Astrocyte (in vitro differentiated cells and primary cell): ENCODE measurements at regions not wholly inside any gene's neighbourhood (a gene's known extent, or its start where the extent isn't known, plus 50 kb on each side); places are given as distances from the start of the nearest gene placed in this dataset.

Experiments used
- DNase-seq: peaks from one replicate; pipeline ENCODE4 v3.0.0-alpha.2; 2010; ENCODE audit warnings: low read depth
- FAIRE-seq: peaks from 2 replicates; lab custom pipeline; 2011; peaks lifted over from hg19 to GRCh38; lab: Jason Lieb, UNC
- H2AFZ ChIP-seq: 2 replicates; pipeline ENCODE4 v1.6.0; 2012; ENCODE audit warnings: low read depth, low read length, inconsistent platforms
- H3K27ac ChIP-seq: 2 replicates; pipeline ENCODE4 v1.5.1; 2011; ENCODE audit warnings: low read depth, low read length, inconsistent platforms
- H3K27me3 ChIP-seq: 2 replicates; pipeline ENCODE4 v1.6.0; 2011; ENCODE audit warnings: low read length, inconsistent platforms; ENCODE audit not compliant: insufficient read depth
- H3K36me3 ChIP-seq: 2 replicates; pipeline ENCODE4 v1.5.1; 2011; ENCODE audit warnings: low read length, inconsistent platforms; ENCODE audit not compliant: insufficient read depth
- H3K4me1 ChIP-seq: 2 replicates; pipeline ENCODE4 v1.5.1; 2011; ENCODE audit warnings: low read length, inconsistent platforms; ENCODE audit not compliant: insufficient read depth
- H3K4me2 ChIP-seq: 2 replicates; pipeline ENCODE4 v1.6.0; 2012; ENCODE audit warnings: low read length, inconsistent platforms
- H3K4me3 ChIP-seq: 2 replicates; pipeline ENCODE4 v1.5.1; 2011; ENCODE audit warnings: low read depth, mild to moderate bottlenecking, low read length, inconsistent platforms; ENCODE audit not compliant: insufficient read depth
- H3K79me2 ChIP-seq: 2 replicates; pipeline ENCODE4 v1.6.0; 2012; ENCODE audit warnings: mild to moderate bottlenecking, low read length, inconsistent platforms; ENCODE audit not compliant: insufficient read depth
- H3K9ac ChIP-seq: 2 replicates; pipeline ENCODE4 v1.6.0; 2012; ENCODE audit warnings: mild to moderate bottlenecking, low read length, inconsistent platforms
- H3K9me3 ChIP-seq: 2 replicates; pipeline ENCODE4 v1.5.1; 2012; ENCODE audit warnings: low read depth, mild to moderate bottlenecking, low read length, inconsistent platforms; ENCODE audit not compliant: insufficient read depth
- H4K20me1 ChIP-seq: 2 replicates; pipeline ENCODE4 v1.6.0; 2012; ENCODE audit warnings: low read length, inconsistent platforms; ENCODE audit not compliant: insufficient read depth
- H3K27ac Mint-ChIP-seq: one replicate; pipeline ENCODE4 v1.8.0; 2021; ENCODE audit warnings: mild to moderate bottlenecking, mixed read lengths; ENCODE audit not compliant: unreplicated experiment
- H3K27me3 Mint-ChIP-seq: one replicate; pipeline ENCODE4 v1.8.0; 2021; ENCODE audit warnings: low read depth, mixed read lengths; ENCODE audit not compliant: unreplicated experiment
- H3K36me3 Mint-ChIP-seq: one replicate; pipeline ENCODE4 v1.8.0; 2021; ENCODE audit warnings: low read depth, mixed read lengths; ENCODE audit not compliant: unreplicated experiment
- H3K4me1 Mint-ChIP-seq: one replicate; pipeline ENCODE4 v1.8.0; 2021; ENCODE audit warnings: low read depth, mixed read lengths; ENCODE audit not compliant: unreplicated experiment
- H3K4me3 Mint-ChIP-seq: one replicate; pipeline ENCODE4 v1.8.0; 2021; ENCODE audit warnings: mild to moderate bottlenecking, moderate library complexity, mixed read lengths; ENCODE audit not compliant: unreplicated experiment
- H3K9me3 Mint-ChIP-seq: one replicate; pipeline ENCODE4 v1.8.0; 2021; ENCODE audit warnings: mild to moderate bottlenecking, mixed read lengths; ENCODE audit not compliant: unreplicated experiment
- EZH2 ChIP-seq: IDR thresholded peaks from 2 replicates; pipeline ENCODE4 v1.6.1; 2012; ENCODE audit warnings: mild to moderate bottlenecking, low read length, inconsistent platforms; ENCODE audit not compliant: insufficient read depth
- TF ChIP-seq, protein P1 (sequence below): IDR thresholded peaks from 2 replicates; pipeline ENCODE4 v1.5.1; 2011; ENCODE audit warnings: low read depth, mild to moderate bottlenecking, inconsistent platforms, low read length, moderate library complexity; ENCODE audit not compliant: insufficient read depth

DNA sequence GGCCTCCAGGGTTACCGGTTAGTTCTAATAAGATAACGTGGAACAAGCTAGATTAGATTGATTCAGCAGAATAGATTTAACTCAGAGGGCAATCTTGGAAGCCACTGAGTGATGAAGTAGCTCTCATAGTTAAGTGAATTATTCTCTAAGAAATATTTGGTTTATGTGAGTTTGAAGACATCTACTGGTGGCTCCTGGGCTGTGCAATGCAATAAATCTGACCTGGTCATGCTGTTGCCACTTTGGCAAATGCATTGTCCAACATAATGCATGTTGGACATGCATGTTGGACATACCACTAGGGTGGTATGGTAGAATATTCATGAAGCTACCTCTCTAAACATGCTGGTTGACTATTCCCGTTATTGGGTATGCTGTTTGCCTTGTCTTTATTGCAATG lies 493.7 kb upstream of the VRK2 start:
- H2AFZ ChIP-seq, result no peak overlapping the region
- FAIRE-seq, result no peak
- H3K4me3 Mint-ChIP-seq, result no peak overlapping the region
- H3K27ac Mint-ChIP-seq, result no peak overlapping the region
- H3K27me3 Mint-ChIP-seq, result no peaks in the 10 kb centered on the region
- no peaks in the 10 kb centered on the region for H3K27me3 ChIP-seq
- no peaks in the 10 kb centered on the region for H3K4me1 ChIP-seq
- no peaks in the 10 kb centered on the region for H4K20me1 ChIP-seq
- no peaks in the 10 kb centered on the region for H3K36me3 ChIP-seq
- peaks cover 2% of the 10 kb centered on the region for H3K9me3 ChIP-seq
- no peak overlapping the region for H3K4me2 ChIP-seq
- H3K9ac ChIP-seq, result no peak overlapping the region
- peaks cover 3% of the 10 kb centered on the region for H3K4me1 Mint-ChIP-seq
- no peaks in the 10 kb centered on the region for H3K36me3 Mint-ChIP-seq
- no peak for DNase-seq
- no peak overlapping the region for H3K4me3 ChIP-seq
- TF ChIP-seq EZH2, result no peak
- TF ChIP-seq, protein P1, sequence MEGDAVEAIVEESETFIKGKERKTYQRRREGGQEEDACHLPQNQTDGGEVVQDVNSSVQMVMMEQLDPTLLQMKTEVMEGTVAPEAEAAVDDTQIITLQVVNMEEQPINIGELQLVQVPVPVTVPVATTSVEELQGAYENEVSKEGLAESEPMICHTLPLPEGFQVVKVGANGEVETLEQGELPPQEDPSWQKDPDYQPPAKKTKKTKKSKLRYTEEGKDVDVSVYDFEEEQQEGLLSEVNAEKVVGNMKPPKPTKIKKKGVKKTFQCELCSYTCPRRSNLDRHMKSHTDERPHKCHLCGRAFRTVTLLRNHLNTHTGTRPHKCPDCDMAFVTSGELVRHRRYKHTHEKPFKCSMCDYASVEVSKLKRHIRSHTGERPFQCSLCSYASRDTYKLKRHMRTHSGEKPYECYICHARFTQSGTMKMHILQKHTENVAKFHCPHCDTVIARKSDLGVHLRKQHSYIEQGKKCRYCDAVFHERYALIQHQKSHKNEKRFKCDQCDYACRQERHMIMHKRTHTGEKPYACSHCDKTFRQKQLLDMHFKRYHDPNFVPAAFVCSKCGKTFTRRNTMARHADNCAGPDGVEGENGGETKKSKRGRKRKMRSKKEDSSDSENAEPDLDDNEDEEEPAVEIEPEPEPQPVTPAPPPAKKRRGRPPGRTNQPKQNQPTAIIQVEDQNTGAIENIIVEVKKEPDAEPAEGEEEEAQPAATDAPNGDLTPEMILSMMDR, result no peak
- no peaks in the 10 kb centered on the region for H3K9me3 Mint-ChIP-seq
- H3K27ac ChIP-seq, result no peak overlapping the region
- H3K79me2 ChIP-seq, result no peaks in the 10 kb centered on the region

DNA sequence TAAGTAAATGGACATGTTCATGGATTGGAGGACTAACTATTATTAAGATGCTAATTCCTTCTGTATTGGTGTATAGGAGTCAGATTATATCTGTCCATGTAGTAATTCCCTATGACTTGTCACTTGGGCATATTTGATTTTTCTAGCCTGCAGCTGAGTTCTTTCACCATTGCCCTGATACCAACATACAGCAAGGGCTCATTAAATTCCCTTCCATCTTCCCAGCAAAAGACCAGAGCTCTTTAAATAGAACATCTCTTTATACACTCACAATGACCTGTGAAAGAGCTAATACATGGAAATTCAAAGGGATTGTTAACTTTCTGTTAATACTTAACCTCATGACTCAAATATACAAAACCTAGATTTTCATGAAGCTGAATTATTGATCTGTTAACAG lies 492.3 kb upstream of the VRK2 start:
- Mint-ChIP-seq H3K4me1 (peaks cover 3% of the 10 kb centered on the region), H3K36me3 (no peaks in the 10 kb centered on the region)
- FAIRE-seq, result no peak

GRCh38 chr2:57558312-57558711 lies 488.3 kb upstream of the VRK2 start:
- H3K27ac Mint-ChIP-seq, result no peak overlapping the region
- Histone ChIP-seq H3K79me2 (no peaks in the 10 kb centered on the region), H4K20me1 (no peaks in the 10 kb centered on the region), H3K4me3 (no peak overlapping the region), H3K27me3 (no peaks in the 10 kb centered on the region), H2AFZ (no peak overlapping the region), H3K36me3 (no peaks in the 10 kb centered on the region), H3K4me2 (no peak overlapping the region), H3K9ac (no peak overlapping the region), H3K4me1 (no peaks in the 10 kb centered on the region), H3K9me3 (peaks cover 2% of the 10 kb centered on the region), H3K27ac (no peak overlapping the region)
- H3K27me3 Mint-ChIP-seq, result no peaks in the 10 kb centered on the region
- no peak for DNase-seq
- H3K4me3 Mint-ChIP-seq, result no peak overlapping the region
- FAIRE-seq, result no peak
- H3K4me1 Mint-ChIP-seq, result no peaks in the 10 kb centered on the region
- TF ChIP-seq, protein P1, result no peak
- H3K9me3 Mint-ChIP-seq, result no peaks in the 10 kb centered on the region
- no peaks in the 10 kb centered on the region for H3K36me3 Mint-ChIP-seq

More for the DNA sequence above, 492.3 kb upstream of the VRK2 start:
- no peak overlapping the region for H3K4me3 Mint-ChIP-seq
- Histone ChIP-seq H3K4me1 (no peaks in the 10 kb centered on the region), H4K20me1 (no peaks in the 10 kb centered on the region), H2AFZ (no peak overlapping the region), H3K9ac (no peak overlapping the region), H3K27me3 (no peaks in the 10 kb centered on the region), H3K4me2 (no peak overlapping the region), H3K4me3 (no peak overlapping the region), H3K36me3 (no peaks in the 10 kb centered on the region), H3K27ac (no peak overlapping the region), H3K9me3 (peaks cover 2% of the 10 kb centered on the region), H3K79me2 (no peaks in the 10 kb centered on the region)
- no peaks in the 10 kb centered on the region for H3K9me3 Mint-ChIP-seq
- no peaks in the 10 kb centered on the region for H3K27me3 Mint-ChIP-seq
- DNase-seq, result no peak
- H3K27ac Mint-ChIP-seq, result no peak overlapping the region
- TF ChIP-seq, protein P1, result no peak
